ENCODE measurements at regions not wholly inside any gene's neighbourhood (a gene's known extent, or its start where the extent isn't known, plus 50 kb on each side); places are given as distances from the start of the nearest gene placed in this dataset.

DNA sequence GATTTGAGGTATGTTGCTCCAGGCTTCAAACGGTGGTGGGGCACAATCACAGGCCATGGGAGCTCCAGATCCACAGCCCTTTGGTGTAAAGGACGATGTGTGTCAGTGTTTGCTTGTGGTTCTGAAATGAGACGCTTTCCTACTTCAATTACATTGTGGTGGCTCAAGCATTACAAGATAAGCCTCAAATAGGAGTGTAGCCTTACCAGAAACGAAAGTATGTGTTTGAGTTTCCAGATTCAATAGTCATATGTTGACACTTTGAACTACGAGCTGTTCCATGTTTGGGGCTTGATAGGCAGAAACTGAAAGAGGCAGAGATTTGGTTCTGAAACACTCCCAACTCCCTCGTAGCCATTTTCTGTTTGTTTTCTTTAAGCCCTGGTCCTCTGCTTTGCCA, 187.1 kb downstream of the MYLK4 start:
- no peak overlapping the region for H3K4me3 ChIP-seq (ENCODE audit: low read depth, low read length)
- H3K4me1 ChIP-seq (ENCODE audit: control insufficient read depth, insufficient read depth, low read length) = peaks cover 5% of the 10 kb centered on the region; the same call in 1 of the 2 replicates
- H3K27me3 ChIP-seq (ENCODE audit: control insufficient read depth, insufficient read depth, low read length) = no peaks in the 10 kb centered on the region

DNA sequence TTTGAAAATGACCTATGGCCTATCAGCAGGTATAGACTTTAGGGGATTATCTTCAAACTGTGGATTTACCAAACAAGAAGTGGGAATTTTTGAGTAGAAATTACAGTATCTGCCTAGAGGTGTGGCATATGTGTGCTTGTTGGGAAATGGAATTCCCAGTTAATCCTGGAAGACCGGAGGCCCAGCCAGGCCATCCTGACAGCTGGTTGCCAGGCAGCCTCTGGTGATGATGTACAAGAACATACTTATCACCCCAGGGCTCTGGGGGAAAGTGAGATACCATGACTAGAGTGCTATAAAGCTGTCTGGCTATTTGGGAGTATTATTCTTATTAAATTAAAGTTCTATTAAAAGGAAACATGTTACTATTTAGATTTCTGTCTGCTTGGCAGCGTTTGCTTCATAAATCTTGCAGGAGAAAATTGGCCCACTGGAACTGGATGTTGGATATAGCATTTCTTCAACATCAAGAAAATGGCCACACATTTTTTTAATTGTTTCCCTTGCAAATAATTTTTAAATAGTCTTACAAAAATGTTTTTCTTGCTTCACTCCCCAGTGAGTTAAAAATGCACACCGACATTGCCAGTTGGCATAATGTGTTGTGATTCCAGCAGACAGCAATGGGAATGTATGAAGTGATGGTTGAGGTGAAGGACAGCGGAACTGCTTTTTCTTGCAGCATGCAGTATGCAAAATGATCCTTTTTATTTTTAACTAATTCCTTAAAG, 187.8 kb downstream of the MYLK4 start:
- Histone ChIP-seq H3K9me3 (ENCODE audit: control insufficient read depth, insufficient read depth, low read length) (no peaks in the 10 kb centered on the region), H3K4me3 (ENCODE audit: low read depth, low read length) (no peak overlapping the region), H3K36me3 (ENCODE audit: control insufficient read depth, insufficient read depth, low read length) (no peaks in the 10 kb centered on the region), H3K27ac (ENCODE audit: low read depth, low read length) (no peak overlapping the region), H3K9ac (ENCODE audit: low read depth, low read length) (no peak overlapping the region), H3K4me1 (ENCODE audit: control insufficient read depth, insufficient read depth, low read length) (peaks cover 5% of the 10 kb centered on the region; the same call in 1 of the 2 replicates), H3K27me3 (ENCODE audit: control insufficient read depth, insufficient read depth, low read length) (no peaks in the 10 kb centered on the region)

More for the DNA sequence above, 187.1 kb downstream of the MYLK4 start:
- Histone ChIP-seq H3K9ac (ENCODE audit: low read depth, low read length) (no peak overlapping the region), H3K9me3 (ENCODE audit: control insufficient read depth, insufficient read depth, low read length) (no peaks in the 10 kb centered on the region), H3K27ac (ENCODE audit: low read depth, low read length) (no peak overlapping the region), H3K36me3 (ENCODE audit: control insufficient read depth, insufficient read depth, low read length) (no peaks in the 10 kb centered on the region)

DNA sequence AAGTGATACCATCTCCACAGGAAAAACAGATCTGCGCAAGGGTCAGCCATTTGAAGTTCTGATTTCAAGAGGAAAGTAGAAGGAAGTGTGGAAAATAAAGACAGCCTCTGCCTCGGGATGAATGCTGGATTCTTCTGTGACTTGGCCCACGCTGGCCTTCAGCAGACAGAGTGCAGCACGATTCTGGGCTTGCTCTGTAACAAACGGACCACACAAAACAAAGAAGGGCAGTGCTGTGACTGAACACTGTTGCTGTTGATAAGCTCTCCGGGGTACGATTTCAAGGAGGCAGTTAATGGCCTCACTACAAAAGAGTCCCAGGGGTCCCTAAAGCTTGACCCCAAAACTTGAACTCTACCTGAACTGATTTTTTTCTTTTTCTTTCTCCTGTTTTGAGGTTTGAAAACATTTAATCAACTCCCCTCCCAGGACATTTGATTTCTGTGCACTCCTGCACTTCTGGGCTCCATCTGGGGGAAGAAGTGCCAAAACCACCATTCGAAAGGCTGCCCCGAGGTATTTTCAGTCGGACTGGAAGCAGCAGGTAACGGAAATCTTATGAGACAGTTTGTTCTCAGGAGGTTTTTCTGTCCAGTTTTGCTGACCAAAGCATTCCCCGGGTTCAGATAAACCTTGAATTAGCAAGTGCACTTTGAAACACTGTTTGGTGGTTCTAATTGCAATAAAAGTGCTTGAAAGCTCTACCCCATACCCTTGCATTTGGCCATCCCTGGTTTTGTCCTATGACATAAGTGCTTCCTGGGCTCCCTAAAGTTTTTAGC, 189.6 kb downstream of the MYLK4 start:
- Histone ChIP-seq H3K4me3 (ENCODE audit: low read depth, low read length) (no peak overlapping the region), H3K9ac (ENCODE audit: low read depth, low read length) (no peak overlapping the region), H3K9me3 (ENCODE audit: control insufficient read depth, insufficient read depth, low read length) (no peaks in the 10 kb centered on the region), H3K27me3 (ENCODE audit: control insufficient read depth, insufficient read depth, low read length) (no peaks in the 10 kb centered on the region), H3K27ac (ENCODE audit: low read depth, low read length) (no peak overlapping the region), H3K4me1 (ENCODE audit: control insufficient read depth, insufficient read depth, low read length) (peaks cover 5% of the 10 kb centered on the region; the same call in 1 of the 2 replicates), H3K36me3 (ENCODE audit: control insufficient read depth, insufficient read depth, low read length) (no peaks in the 10 kb centered on the region)

DNA sequence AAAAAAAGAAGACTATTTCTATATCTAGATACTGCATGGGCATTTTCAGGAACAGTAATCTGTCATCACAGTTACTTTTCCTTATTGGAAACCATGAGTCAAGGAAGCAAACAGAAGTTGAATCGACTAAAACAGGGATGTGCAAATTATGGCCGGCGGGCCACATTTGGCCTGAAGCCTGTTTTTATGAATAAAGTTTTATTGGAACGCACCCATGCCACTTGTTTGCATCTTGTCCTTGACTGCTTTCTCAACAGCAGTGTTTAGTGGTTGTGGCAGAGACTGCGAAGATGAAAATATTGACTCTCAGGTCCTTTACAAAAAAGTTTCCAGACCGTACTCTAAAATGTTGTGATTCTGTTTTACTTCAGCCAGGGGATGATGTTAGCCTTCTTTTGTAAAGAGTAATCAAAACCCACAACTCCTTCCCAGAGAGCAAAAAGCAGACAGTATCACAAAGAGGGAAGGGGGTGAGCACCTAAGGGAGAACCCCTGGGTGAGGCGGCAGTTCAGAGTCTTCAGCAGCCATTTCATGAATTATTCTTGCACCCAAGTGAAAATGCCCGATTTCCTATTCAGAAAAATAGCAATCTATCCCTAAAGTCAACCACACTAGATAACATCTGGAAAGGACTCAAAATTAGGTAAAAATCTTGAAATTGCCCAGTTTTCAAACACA, 190.4 kb downstream of the MYLK4 start:
- Histone ChIP-seq H3K4me1 (ENCODE audit: control insufficient read depth, insufficient read depth, low read length) (peaks cover 5% of the 10 kb centered on the region; the same call in 1 of the 2 replicates), H3K9me3 (ENCODE audit: control insufficient read depth, insufficient read depth, low read length) (no peaks in the 10 kb centered on the region), H3K27ac (ENCODE audit: low read depth, low read length) (no peak overlapping the region), H3K9ac (ENCODE audit: low read depth, low read length) (no peak overlapping the region), H3K36me3 (ENCODE audit: control insufficient read depth, insufficient read depth, low read length) (no peaks in the 10 kb centered on the region), H3K4me3 (ENCODE audit: low read depth, low read length) (no peak overlapping the region), H3K27me3 (ENCODE audit: control insufficient read depth, insufficient read depth, low read length) (no peaks in the 10 kb centered on the region)

DNA sequence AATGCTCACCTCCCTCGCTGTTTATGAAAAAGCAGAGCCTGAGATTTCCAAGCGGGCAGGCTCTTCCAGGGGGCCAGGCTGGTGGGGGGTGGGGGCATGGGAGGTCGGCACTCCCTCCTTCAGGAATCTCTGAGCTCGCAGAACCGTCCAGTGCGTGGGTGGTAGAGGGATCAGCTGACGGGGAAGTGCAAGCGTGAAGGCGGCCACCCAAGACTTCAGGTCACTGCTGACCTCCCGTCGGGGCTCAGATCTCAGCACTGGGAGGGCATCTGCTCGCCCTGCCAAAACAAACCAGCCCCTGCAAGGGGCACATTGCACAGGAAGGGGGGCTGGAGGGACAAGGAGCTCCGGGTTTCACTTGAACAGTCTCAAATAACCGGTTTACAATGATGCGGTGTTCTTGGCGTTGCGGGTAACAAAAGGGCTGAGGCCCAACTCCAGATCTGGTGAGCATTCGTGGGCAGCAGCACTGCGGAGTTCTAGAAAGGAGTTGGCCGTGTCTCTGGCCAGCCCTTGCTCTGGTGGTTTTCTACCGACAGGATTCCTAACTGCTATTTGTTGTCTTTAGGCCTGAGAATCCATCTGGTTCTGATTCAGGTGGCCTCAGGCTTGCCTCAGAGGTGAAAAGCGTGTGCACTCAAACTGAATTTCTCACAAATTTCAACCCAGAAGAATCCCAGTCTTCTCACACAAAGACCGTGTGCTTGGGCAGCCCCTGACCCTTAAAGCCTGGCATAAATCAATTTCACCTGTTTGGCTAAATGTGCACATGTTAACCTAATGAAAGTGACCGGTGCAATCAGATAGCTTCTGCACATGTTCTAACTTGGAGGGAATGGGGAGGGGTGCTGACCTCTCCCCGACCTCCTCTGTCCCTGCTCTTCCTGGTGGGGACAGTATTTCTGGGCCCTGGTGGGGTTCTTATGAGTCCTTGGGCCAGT, 191.6 kb downstream of the MYLK4 start:
- H3K36me3 ChIP-seq (ENCODE audit: control insufficient read depth, insufficient read depth, low read length) = no peaks in the 10 kb centered on the region
- no peak overlapping the region for H3K27ac ChIP-seq (ENCODE audit: low read depth, low read length)
- H3K9ac ChIP-seq (ENCODE audit: low read depth, low read length) = no peak overlapping the region
- peaks cover 5% of the 10 kb centered on the region; the same call in 1 of the 2 replicates for H3K4me1 ChIP-seq (ENCODE audit: control insufficient read depth, insufficient read depth, low read length)
- H3K4me3 ChIP-seq (ENCODE audit: low read depth, low read length) = no peak overlapping the region
- H3K9me3 ChIP-seq (ENCODE audit: control insufficient read depth, insufficient read depth, low read length) = no peaks in the 10 kb centered on the region
- no peaks in the 10 kb centered on the region for H3K27me3 ChIP-seq (ENCODE audit: control insufficient read depth, insufficient read depth, low read length)

DNA sequence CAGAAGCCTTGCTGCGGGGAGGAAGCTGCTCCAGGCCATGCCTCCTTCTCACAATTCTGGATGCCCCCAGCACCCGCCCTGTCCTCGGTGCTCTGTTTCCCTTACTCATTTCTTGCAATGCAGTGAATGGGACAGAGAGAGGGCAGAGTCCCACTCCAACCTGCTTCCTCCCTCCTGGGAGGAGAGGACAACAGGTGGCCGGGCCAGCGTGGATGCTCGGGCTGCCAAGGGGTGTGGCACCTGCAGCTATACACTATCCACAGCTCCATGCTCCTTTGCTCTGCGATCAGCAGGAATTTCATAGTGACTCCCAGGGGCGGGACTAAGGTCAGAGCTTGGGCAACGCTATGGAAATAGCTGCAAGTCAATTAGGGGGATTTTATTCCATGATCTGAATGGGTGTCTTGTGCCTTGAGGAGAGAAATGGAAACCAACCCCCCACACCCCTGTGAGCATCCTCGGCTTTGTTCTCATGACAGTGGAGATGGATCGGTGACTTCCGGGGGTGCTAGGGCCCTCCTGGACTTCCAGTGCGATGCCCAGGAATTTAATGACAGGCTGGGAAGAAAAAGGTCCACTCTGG, 192.5 kb downstream of the MYLK4 start:
- H3K4me3 ChIP-seq (ENCODE audit: low read depth, low read length) = no peak overlapping the region
- H3K27ac ChIP-seq (ENCODE audit: low read depth, low read length) = no peak overlapping the region
- no peaks in the 10 kb centered on the region for H3K9me3 ChIP-seq (ENCODE audit: control insufficient read depth, insufficient read depth, low read length)
- no peaks in the 10 kb centered on the region for H3K36me3 ChIP-seq (ENCODE audit: control insufficient read depth, insufficient read depth, low read length)
- H3K27me3 ChIP-seq (ENCODE audit: control insufficient read depth, insufficient read depth, low read length) = no peaks in the 10 kb centered on the region
- H3K9ac ChIP-seq (ENCODE audit: low read depth, low read length) = no peak overlapping the region
- H3K4me1 ChIP-seq (ENCODE audit: control insufficient read depth, insufficient read depth, low read length) = peaks cover 5% of the 10 kb centered on the region; the same call in 1 of the 2 replicates

DNA sequence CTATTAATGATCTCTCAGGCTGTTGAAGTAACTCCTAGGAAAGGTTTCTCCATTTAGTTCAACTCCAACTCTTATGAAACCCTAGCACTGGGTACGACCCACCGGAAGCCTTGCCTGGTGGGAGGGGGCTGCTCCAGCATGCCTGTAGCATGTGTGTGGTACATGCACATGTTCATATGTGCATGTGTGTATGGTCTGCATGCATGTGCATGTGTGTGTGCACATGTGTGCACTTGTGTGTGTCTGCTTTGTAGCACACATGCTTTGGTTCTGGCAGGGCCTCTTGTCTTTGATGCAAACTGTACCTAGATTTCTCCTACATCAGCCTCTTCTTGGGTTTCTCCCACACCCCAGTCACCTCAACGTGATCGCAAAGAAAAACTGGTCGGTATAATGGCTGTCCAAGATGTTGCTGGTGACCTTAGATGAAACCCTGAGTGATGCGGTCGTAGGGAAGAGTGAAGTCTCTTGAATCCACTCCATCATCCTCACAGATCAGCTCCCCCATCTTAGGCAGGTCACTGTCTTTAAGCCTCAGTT, 193.5 kb downstream of the MYLK4 start:
- Histone ChIP-seq H3K4me1 (ENCODE audit: control insufficient read depth, insufficient read depth, low read length) (peaks cover 5% of the 10 kb centered on the region; the same call in 1 of the 2 replicates), H3K9me3 (ENCODE audit: control insufficient read depth, insufficient read depth, low read length) (no peaks in the 10 kb centered on the region), H3K4me3 (ENCODE audit: low read depth, low read length) (no peak overlapping the region), H3K36me3 (ENCODE audit: control insufficient read depth, insufficient read depth, low read length) (no peaks in the 10 kb centered on the region), H3K27ac (ENCODE audit: low read depth, low read length) (no peak overlapping the region), H3K9ac (ENCODE audit: low read depth, low read length) (no peak overlapping the region), H3K27me3 (ENCODE audit: control insufficient read depth, insufficient read depth, low read length) (no peaks in the 10 kb centered on the region)

DNA sequence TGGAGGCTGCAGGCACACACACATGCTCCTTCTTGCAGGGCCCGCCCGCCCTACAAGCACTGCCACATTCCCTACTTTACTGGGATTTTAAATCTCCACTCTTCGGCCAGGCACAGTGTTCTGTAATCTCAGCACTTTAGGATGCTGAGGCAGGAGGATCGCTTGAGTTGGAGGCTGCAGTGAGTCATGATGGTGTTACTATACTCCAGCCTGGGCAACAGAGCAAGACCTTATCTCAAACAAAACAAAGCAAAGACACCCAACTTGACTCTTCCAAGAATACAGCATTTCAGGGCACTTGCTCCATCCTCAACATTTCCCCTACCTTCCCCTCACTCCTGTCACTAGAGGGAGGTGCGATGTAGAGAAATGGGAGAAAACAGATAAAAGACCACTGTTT, 194.0 kb downstream of the MYLK4 start:
- Histone ChIP-seq H3K9ac (ENCODE audit: low read depth, low read length) (no peak overlapping the region), H3K4me1 (ENCODE audit: control insufficient read depth, insufficient read depth, low read length) (peaks cover 5% of the 10 kb centered on the region; the same call in 1 of the 2 replicates), H3K36me3 (ENCODE audit: control insufficient read depth, insufficient read depth, low read length) (no peaks in the 10 kb centered on the region), H3K27ac (ENCODE audit: low read depth, low read length) (no peak overlapping the region), H3K9me3 (ENCODE audit: control insufficient read depth, insufficient read depth, low read length) (no peaks in the 10 kb centered on the region), H3K4me3 (ENCODE audit: low read depth, low read length) (no peak overlapping the region), H3K27me3 (ENCODE audit: control insufficient read depth, insufficient read depth, low read length) (no peaks in the 10 kb centered on the region)

DNA sequence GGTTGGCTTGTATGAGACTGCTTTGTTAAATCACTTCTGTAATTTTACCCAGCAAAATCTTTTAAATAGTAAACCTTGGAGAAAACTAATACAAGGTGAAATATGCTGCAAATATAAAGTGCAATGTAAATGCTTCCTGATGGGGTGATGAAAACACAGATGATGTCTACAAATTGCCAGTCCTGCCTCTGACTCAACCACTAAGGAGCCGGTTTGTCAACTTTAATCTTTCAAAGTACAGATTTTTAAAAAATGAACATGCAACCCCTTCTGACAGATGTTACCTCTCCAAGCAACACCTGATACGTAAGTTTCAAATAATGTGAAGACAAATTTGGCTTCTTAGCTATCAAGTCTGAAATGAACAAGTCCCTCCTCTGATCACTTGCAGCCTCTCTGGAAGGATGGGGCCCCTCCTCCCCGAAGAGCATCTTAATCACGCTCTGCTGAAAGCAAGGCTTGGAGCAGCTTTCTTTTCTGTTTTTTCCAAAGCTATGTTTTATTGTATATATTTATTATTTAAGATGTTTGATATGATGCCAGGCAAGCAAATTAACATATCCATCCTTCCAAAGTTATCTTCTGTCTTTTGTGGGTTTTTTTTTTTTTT, 196.0 kb downstream of the MYLK4 start:
- Histone ChIP-seq H3K27me3 (ENCODE audit: control insufficient read depth, insufficient read depth, low read length) (no peaks in the 10 kb centered on the region), H3K4me1 (ENCODE audit: control insufficient read depth, insufficient read depth, low read length) (peaks cover 4% of the 10 kb centered on the region; the same call in 1 of the 2 replicates), H3K4me3 (ENCODE audit: low read depth, low read length) (no peak overlapping the region), H3K9me3 (ENCODE audit: control insufficient read depth, insufficient read depth, low read length) (no peaks in the 10 kb centered on the region), H3K36me3 (ENCODE audit: control insufficient read depth, insufficient read depth, low read length) (no peaks in the 10 kb centered on the region), H3K27ac (ENCODE audit: low read depth, low read length) (no peak overlapping the region), H3K9ac (ENCODE audit: low read depth, low read length) (no peak overlapping the region)

All from HUES48 (cell line).